Esophagus muscularis mucosa (tissue), 3 donors: ENCODE measurements at regions not wholly inside any gene's neighbourhood (a gene's known extent, or its start where the extent isn't known, plus 50 kb on each side); places are given as distances from the start of the nearest gene placed in this dataset.

Experiments
- POLR2A ChIP-seq: fragments of 450-650 bp; IDR thresholded peaks from one replicate; pipeline ENCODE4 v1.6.1; 2017; ENCODE audit warnings: antibody characterized with exemption, moderate library complexity, mild to moderate bottlenecking, low read depth
- TF ChIP-seq, protein P1 (sequence below), 3 experiments: fragments of 200-600 bp in 2 of 3; fragments of 450-650 bp in 1 of 3; sonication (generic) in 2 of 3; IDR thresholded peaks; one replicate each; pipeline ENCODE4 v1.5.1; 2017 to 2019; ENCODE audit warnings: antibody characterized with exemption in 3 of 3, mild to moderate bottlenecking in 2 of 3, moderate library complexity in 1 of 3

DNA sequence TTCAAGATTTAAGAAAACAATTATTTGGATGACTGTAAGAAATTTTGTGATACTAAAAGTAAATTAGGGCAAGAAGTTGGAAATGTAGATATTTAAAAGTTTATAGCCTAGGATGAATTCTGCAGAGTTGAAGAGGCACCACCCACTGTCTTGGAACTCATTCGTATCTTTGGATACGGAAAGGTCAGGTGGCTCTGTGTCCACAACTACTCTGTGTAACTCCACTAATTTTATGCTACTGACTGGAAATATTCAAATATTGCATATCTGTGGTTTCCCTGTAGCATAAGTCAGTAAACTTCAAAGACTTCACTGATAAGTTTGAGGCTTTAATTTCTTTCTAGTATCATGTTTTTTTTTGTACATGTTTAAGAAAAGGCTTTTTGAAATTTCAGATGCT lies 156.9 kb upstream of the RPRM start:
- TF ChIP-seq, protein P1, sequence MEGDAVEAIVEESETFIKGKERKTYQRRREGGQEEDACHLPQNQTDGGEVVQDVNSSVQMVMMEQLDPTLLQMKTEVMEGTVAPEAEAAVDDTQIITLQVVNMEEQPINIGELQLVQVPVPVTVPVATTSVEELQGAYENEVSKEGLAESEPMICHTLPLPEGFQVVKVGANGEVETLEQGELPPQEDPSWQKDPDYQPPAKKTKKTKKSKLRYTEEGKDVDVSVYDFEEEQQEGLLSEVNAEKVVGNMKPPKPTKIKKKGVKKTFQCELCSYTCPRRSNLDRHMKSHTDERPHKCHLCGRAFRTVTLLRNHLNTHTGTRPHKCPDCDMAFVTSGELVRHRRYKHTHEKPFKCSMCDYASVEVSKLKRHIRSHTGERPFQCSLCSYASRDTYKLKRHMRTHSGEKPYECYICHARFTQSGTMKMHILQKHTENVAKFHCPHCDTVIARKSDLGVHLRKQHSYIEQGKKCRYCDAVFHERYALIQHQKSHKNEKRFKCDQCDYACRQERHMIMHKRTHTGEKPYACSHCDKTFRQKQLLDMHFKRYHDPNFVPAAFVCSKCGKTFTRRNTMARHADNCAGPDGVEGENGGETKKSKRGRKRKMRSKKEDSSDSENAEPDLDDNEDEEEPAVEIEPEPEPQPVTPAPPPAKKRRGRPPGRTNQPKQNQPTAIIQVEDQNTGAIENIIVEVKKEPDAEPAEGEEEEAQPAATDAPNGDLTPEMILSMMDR (IDR thresholded peaks at IDR 0.05), result no peak
- no peak for TF ChIP-seq POLR2A
